ENCODE measurements at regions not wholly inside any gene's neighbourhood (a gene's known extent, or its start where the extent isn't known, plus 50 kb on each side); places are given as distances from the start of the nearest gene placed in this dataset.

GRCh38 chr3:72280876-72281275 lies 495.9 kb upstream of the PROK2 start:
- Histone ChIP-seq H3K27ac (ENCODE audit: insufficient read depth, low read depth, low read length) (no peak overlapping the region), H3K27me3 (ENCODE audit: control insufficient read depth in 2 of 2, insufficient read depth in 2 of 2, low read length in 2 of 2) (peaks cover 63 to 67% of the 10 kb centered on the region in 2 experiments), H3K79me2 (ENCODE audit: control insufficient read depth, insufficient read depth, low read length) (no peaks in the 10 kb centered on the region), H3K36me3 (ENCODE audit: control insufficient read depth in 2 of 2, extremely low read depth in 1 of 2, insufficient read depth in 2 of 2, low read length in 2 of 2) (no peaks in the 10 kb centered on the region), H3K9ac (replicated peaks; ENCODE audit: extremely low read depth, insufficient read depth, low read length) (no peak overlapping the region), H3K9me3 (replicated peaks; ENCODE audit: control insufficient read depth, insufficient read depth, low read length) (no peaks in the 10 kb centered on the region), H3K4me1 (ENCODE audit: control insufficient read depth, extremely low read depth, insufficient read depth, low read length) (no peaks in the 10 kb centered on the region), H3K4me2 (ENCODE audit: insufficient read depth, low read length) (no peak overlapping the region), H2AFZ (ENCODE audit: low read depth, low read length) (no peak overlapping the region), H3K9me1 (replicated peaks; ENCODE audit: control insufficient read depth, extremely low read depth, insufficient read depth, low read length) (no peaks in the 10 kb centered on the region), H4K20me1 (replicated peaks; ENCODE audit: control insufficient read depth, extremely low read depth, insufficient read depth, low read length) (no peaks in the 10 kb centered on the region), H3K4me3 (replicated peaks in 1 of 3; ENCODE audit: insufficient read depth in 1 of 3, low read depth in 1 of 3, low read length in 3 of 3) (no peak overlapping the region)
- FAIRE-seq (no peak), DNase-seq (ENCODE audit: low read depth, low spot score) (no peak)
- dilution Hi-C loops (cut with MboI; ENCODE audit: extremely low pct_ligation_motif_present, low sequenced_read_pairs) (no loop called here), intact Hi-C loops (cut with micrococcal nuclease) (no loop called here)
- ChIA-PET CTCF (interaction anchor here (1.3 kb wide), 1 partner anchor 8 kb away, joined by 4 read pairs; no protein-coding TSS in a partner anchor), POLR2A (no interaction called here)
- TF ChIP-seq MAX (IDR thresholded peaks at IDR 0.05; ENCODE audit: insufficient read depth, insufficient read length) (no peak), MYC (IDR thresholded peaks at IDR 0.05; ENCODE audit: low read depth, low read length) (no peak), EZH2 (IDR thresholded peaks at IDR 0.05; ENCODE audit: borderline replicate concordance, low read depth, low read length, severe bottlenecking) (no peak), POLR2AphosphoS5 (IDR thresholded peaks at IDR 0.05; ENCODE audit: insufficient read depth, low read depth, low read length) (no peak), FOS (IDR thresholded peaks at IDR 0.05; ENCODE audit: borderline replicate concordance, insufficient read depth, low read length) (no peak), GATA2 (IDR thresholded peaks at IDR 0.05; ENCODE audit: insufficient read depth, insufficient read length, low read depth, low read length) (no peak), CTCF (IDR thresholded peaks at IDR 0.05; ENCODE audit: extremely low read depth in 1 of 2, insufficient read depth in 1 of 2, low read depth in 1 of 2, low read length in 2 of 2) (no peak), POLR2A (IDR thresholded peaks at IDR 0.05; ENCODE audit: low read depth, low read length) (no peak), JUN (IDR thresholded peaks at IDR 0.05; ENCODE audit: borderline replicate concordance, insufficient read depth, insufficient read length, low read depth) (no peak)
- no TSS peak for BruUV-seq (replicated peaks)

All from endothelial cell of umbilical vein (primary cell).